K562 (cell line): ENCODE measurements at regions not wholly inside any gene's neighbourhood (a gene's known extent, or its start where the extent isn't known, plus 50 kb on each side); places are given as distances from the start of the nearest gene placed in this dataset.
"Not testable (repeated sequence)": the region's sequence is repeated elsewhere in the genome, so short reads cannot be mapped to it uniquely, and the experiment has no call there.

Experiments used
- ATAC-seq: fragments of 200-7000 bp; cut with Tn5 transposase; 3 replicates; pipeline ENCODE4 v1.9.1; 2020; ENCODE audit warnings: moderate library complexity
- BruUV-seq: library from RNA; stranded (reverse); fragments of 400-500 nt; replicated peaks from 2 replicates; lab custom pipeline; 2021; lab: Mats Ljungman, UMichigan
- CTCF ChIA-PET: fragments of 300-600 bp; formaldehyde crosslinking; extraction: SDS; loops from one replicate; lab custom pipeline; 2021; ENCODE audit warnings: low intra/inter-chr PET ratio; lab: Yijun Ruan, JAX
- POLR2A ChIA-PET: fragments of 300-600, 350-650 bp; sonication (Branson Sonifier 250); formaldehyde crosslinking; extraction: SDS; loops from one replicate; lab custom pipeline; 2021; ENCODE audit warnings: antibody characterized with exemption, inconsistent platforms; lab: Yijun Ruan, JAX
- DNase-seq, 4 experiments: peaks; one replicate each; pipeline versions ENCODE4 v3.0.0 to v3.0.0-alpha.2; 2011 to 2018; ENCODE audit warnings: low spot score in 3 of 4, mixed read lengths in 3 of 4; ENCODE audit errors: extremely low read depth in 1 of 4
- FAIRE-seq: peaks from 2 replicates; lab custom pipeline; 2011; peaks lifted over from hg19 to GRCh38; lab: Jason Lieb, UNC
- H2AFZ ChIP-seq: 2 replicates; pipeline ENCODE4 v1.6.0; 2011; ENCODE audit warnings: low read depth, low read length, control low read depth, inconsistent platforms
- H3K27ac ChIP-seq: fragments of 200-600 bp; 3 replicates; pipeline ENCODE4 v1.8.0; 2011; ENCODE audit warnings: low read depth, mild to moderate bottlenecking, control low read depth, inconsistent platforms, low read length, moderate library complexity, mixed read lengths; ENCODE audit errors: extremely low read depth
- H3K27me3 ChIP-seq, 2 experiments: fragments of 300-600 bp in 1 of 2; 2 replicates in 1 of 2; 3 replicates in 1 of 2; pipeline versions ENCODE4 v1.6.0 to v1.8.0; 2011; ENCODE audit warnings: inconsistent platforms in 2 of 2, low read length in 2 of 2, mild to moderate bottlenecking in 1 of 2, mixed read lengths in 1 of 2, moderate library complexity in 1 of 2; ENCODE audit not compliant: control insufficient read depth in 2 of 2, insufficient read depth in 2 of 2
- H3K36me3 ChIP-seq: fragments of 300-600 bp; 3 replicates; pipeline ENCODE4 v1.8.0; 2011; ENCODE audit warnings: mild to moderate bottlenecking, low read length, inconsistent platforms; ENCODE audit not compliant: control insufficient read depth, insufficient read depth
- H3K4me1 ChIP-seq, 2 experiments: fragments of 200-600 bp in 1 of 2; replicated peaks in 1 of 2; 2 replicates in 1 of 2; 3 replicates in 1 of 2; pipeline versions ENCODE4 v1.5.1 to v1.8.0; 2011; ENCODE audit warnings: inconsistent platforms in 2 of 2, low read length in 2 of 2, mild to moderate bottlenecking in 1 of 2, mixed read lengths in 1 of 2, moderate library complexity in 1 of 2; ENCODE audit not compliant: control insufficient read depth in 2 of 2, insufficient read depth in 2 of 2
- H3K4me2 ChIP-seq: 2 replicates; pipeline ENCODE4 v1.6.1; 2011; ENCODE audit warnings: low read length, control low read depth, inconsistent platforms, mixed read lengths; ENCODE audit not compliant: insufficient read depth
- H3K4me3 ChIP-seq: fragments of 200-600 bp; sonication (generic), shearing (Covaris generic); 2 replicates; pipeline ENCODE4 v1.5.1; 2016; ENCODE audit warnings: control low read depth, inconsistent platforms
- H3K79me2 ChIP-seq: fragments of 200-600 bp; 3 replicates; pipeline ENCODE4 v1.8.0; 2011; ENCODE audit warnings: low read length, inconsistent platforms; ENCODE audit not compliant: control insufficient read depth, insufficient read depth
- H3K9ac ChIP-seq, 2 experiments: 2 replicates each; pipeline versions ENCODE4 v1.6.0 to v1.6.1; 2011; ENCODE audit warnings: low read depth in 2 of 2, low read length in 2 of 2, control low read depth in 1 of 2, inconsistent platforms in 1 of 2, mild to moderate bottlenecking in 1 of 2, mixed read lengths in 1 of 2; ENCODE audit not compliant: insufficient read depth in 1 of 2
- H3K9me1 ChIP-seq: one replicate; pipeline ENCODE4 v1.6.0; 2011; ENCODE audit warnings: inconsistent platforms, mild to moderate bottlenecking, low read length, moderate library complexity; ENCODE audit not compliant: control insufficient read depth, insufficient read depth
- H3K9me3 ChIP-seq: replicated peaks from 2 replicates; pipeline ENCODE4 v1.5.1; 2011; ENCODE audit warnings: low read depth, low read length, inconsistent platforms; ENCODE audit not compliant: control insufficient read depth, insufficient read depth
- H4K20me1 ChIP-seq: replicated peaks from 2 replicates; pipeline ENCODE4 v1.6.1; 2011; ENCODE audit warnings: low read length, inconsistent platforms, mixed read lengths; ENCODE audit not compliant: control insufficient read depth, insufficient read depth
- CBX3 ChIP-seq, 2 experiments: IDR thresholded peaks; 1 replicate in 1 of 2; 2 replicates in 1 of 2; pipeline ENCODE4 v1.6.1; 2012; ENCODE audit warnings: inconsistent platforms in 2 of 2, low read length in 2 of 2, borderline replicate concordance in 1 of 2, control low read depth in 1 of 2
- HDAC1 ChIP-seq, 2 experiments: fragments of 450-650 bp; IDR thresholded peaks; 2 replicates each; pipeline ENCODE4 v1.6.1; 2016 to 2017; ENCODE audit warnings: inconsistent platforms in 1 of 2, mild to moderate bottlenecking in 1 of 2, moderate library complexity in 1 of 2
- MAZ ChIP-seq, 2 experiments: fragments of 450-650 bp in 1 of 2; sonication (generic) in 1 of 2; formaldehyde crosslinking; IDR thresholded peaks in 1 of 2; conservative IDR thresholded peaks in 1 of 2; 2 replicates each; pipeline versions ENCODE4 v1.4.0 to v1.5.0; 2020; ENCODE audit warnings: mild to moderate bottlenecking in 1 of 2, missing genetic modification reagents in 1 of 2
- MLLT1 ChIP-seq, 2 experiments: fragments of 450-650 bp; IDR thresholded peaks; 2 replicates each; pipeline ENCODE4 v1.6.1; 2016
- NFATC3 ChIP-seq: fragments of 450-650 bp; IDR thresholded peaks from 2 replicates; pipeline ENCODE4 v1.6.1; 2017; ENCODE audit warnings: mild to moderate bottlenecking
- RB1 ChIP-seq: fragments of 450-650 bp; IDR thresholded peaks from 2 replicates; pipeline ENCODE4 v1.6.1; 2017; ENCODE audit warnings: low read depth, mild to moderate bottlenecking
- RNF2 ChIP-seq: sonication (generic); IDR thresholded peaks from 2 replicates; pipeline ENCODE4 v1.6.1; 2016
- SMAD4 ChIP-seq: fragments of 250-450 bp; sonication (Bioruptor Pico); conservative IDR thresholded peaks from 2 replicates; pipeline ENCODE4 v1.8.0; 2021; ENCODE audit warnings: inconsistent platforms, mild to moderate bottlenecking, moderate library complexity
- SRSF7 ChIP-seq: fragments of 200-400 bp; formaldehyde crosslinking; optimal IDR thresholded peaks from 2 replicates; pipeline ENCODE3; 2017; ENCODE audit warnings: mild to moderate bottlenecking, low read depth, low read length
- ZBTB33 ChIP-seq: sonication (generic); formaldehyde crosslinking; IDR thresholded peaks from 2 replicates; pipeline ENCODE4 v1.8.1; 2023; ENCODE audit warnings: mild to moderate bottlenecking, missing genetic modification reagents
- ZKSCAN1 ChIP-seq: fragments of 150-350 bp; IDR thresholded peaks from 2 replicates; pipeline ENCODE4 v1.6.1; 2016; ENCODE audit warnings: low read depth, low read length
- WGBS: fragments of 100-300 bp; shearing (Covaris generic); methylation state at CpG from one replicate; pipeline ENCODE4 v1.1.6; 2016; ENCODE audit warnings: low coverage, mixed read lengths; ENCODE audit not compliant: insufficient coverage; ENCODE audit errors: missing lambda C conversion rate; 5-methylcytosine and 5-hydroxymethylcytosine counted together
- in situ Hi-C: fragments of 300-500 bp; cut with MboI; formaldehyde crosslinking; loops from 4 replicates; pipeline ENCODE4 v1.15.0; 2018; ENCODE audit warnings: inconsistent platforms, mixed read lengths
- intact Hi-C: fragments of 100-400 bp; cut with micrococcal nuclease; formaldehyde crosslinking; loops from 2 replicates; pipeline ENCODE4 v1.14.2; 2022

DNA sequence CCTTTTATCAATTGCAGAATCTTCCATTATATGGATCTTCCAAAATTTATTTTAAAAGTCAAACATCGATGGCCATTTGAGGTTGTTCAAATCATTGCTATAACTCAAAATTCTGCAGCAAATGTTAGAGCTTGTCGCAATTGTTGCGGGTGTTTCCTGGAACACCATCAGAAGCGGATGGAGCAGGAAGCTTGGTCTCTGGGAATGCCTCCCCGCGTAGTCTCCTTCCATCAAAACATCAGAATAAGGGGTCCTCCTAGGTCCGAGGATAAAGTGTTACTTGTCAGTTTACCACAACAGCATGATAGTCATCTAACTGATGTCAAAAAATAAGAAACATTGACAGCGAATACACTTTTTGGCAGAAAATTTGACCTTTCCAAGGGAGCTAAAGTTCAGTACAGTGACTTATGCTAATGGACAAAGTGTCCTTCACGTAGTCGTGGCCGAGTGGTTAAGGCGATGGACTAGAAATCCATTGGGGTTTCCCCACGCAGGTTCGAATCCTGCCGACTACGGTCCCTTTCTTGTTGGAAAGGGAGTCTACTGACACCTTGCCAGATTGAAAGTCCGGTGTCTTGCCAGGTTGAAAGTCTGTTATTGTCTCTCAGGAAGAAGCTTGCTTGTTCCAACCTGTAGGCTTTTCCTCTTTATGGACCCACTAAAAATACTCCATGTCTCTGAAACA is 59.0 kb upstream of the ZNF184 start (continued):
- TF ChIP-seq MAZ (CRISPR knock-in tag; conservative IDR thresholded peaks at IDR 0.05 in 1 of 2, IDR thresholded peaks at IDR 0.05 in 1 of 2) (peak in 1 of 2 experiments; percentile 77; a peak in 2 of 4 replicates), MLLT1 (IDR thresholded peaks at IDR 0.05) (0 out of 4 replicates have a peak, but pooled peaks of 1 of the 2 experiments have one; percentile 12), ZKSCAN1 (peak; percentile 38; the same call in 1 of the 2 replicates), HDAC1 (IDR thresholded peaks at IDR 0.05) (peak; percentile 31 to 76; a peak in 1 of 4 replicates), RNF2 (0 out of 2 replicates have a peak, but pooled peaks have one; percentile 47), SRSF7 (no peak), RB1 (peak; percentile 58; the same call in 1 of the 2 replicates), NFATC3 (peak; percentile 27; the same call in 1 of the 2 replicates), CBX3 (IDR thresholded peaks at IDR 0.05; ENCODE audit: borderline replicate concordance in 1 of 2, low read length in 2 of 2) (peak in 1 of 2 experiments; percentile 56; a peak in 1 of 3 replicates)

GRCh38 chr6:27529796-27530195 is 56.9 kb upstream of the ZNF184 start:
- H3K9me1 ChIP-seq, DNase-seq, BruUV-seq, H3K4me2 ChIP-seq, H3K4me3 ChIP-seq, in situ Hi-C loops, POLR2A ChIA-PET, CTCF ChIA-PET, H4K20me1 ChIP-seq, intact Hi-C loops, H3K9me3 ChIP-seq, H2AFZ ChIP-seq, H3K9ac ChIP-seq, H3K36me3 ChIP-seq, FAIRE-seq, H3K27me3 ChIP-seq, H3K79me2 ChIP-seq, ATAC-seq, H3K27ac ChIP-seq: not testable (repeated sequence)
- peaks cover 7 to 19% of the 10 kb centered on the region in 2 experiments; a peak in 4 of 5 replicates for H3K4me1 ChIP-seq
- WGBS: 67% methylated on average over 6 of the region's 24 CpGs
- TF ChIP-seq ZBTB33 (CRISPR knock-in tag) (0 out of 2 replicates have a peak, but pooled peaks have one; percentile 11), SMAD4 (peak; percentile 51; the same call in 1 of the 2 replicates)
